IMR-90 (cell line): ENCODE measurements at regions not wholly inside any gene's neighbourhood (a gene's known extent, or its start where the extent isn't known, plus 50 kb on each side); places are given as distances from the start of the nearest gene placed in this dataset.

Experiments used
- ATAC-seq: fragments of 200-7000 bp; cut with Tn5 transposase; 2 replicates; pipeline ENCODE4 v1.9.1; 2020; ENCODE audit warnings: low read depth, mild to moderate bottlenecking, moderate library complexity
- BruUV-seq: library from RNA; stranded (reverse); fragments of 400-500 nt; replicated peaks from 2 replicates; lab custom pipeline; 2021; lab: Mats Ljungman, UMichigan
- CTCF ChIA-PET: fragments of 300-600 bp; formaldehyde crosslinking; extraction: SDS; loops from one replicate; lab custom pipeline; 2021; ENCODE audit warnings: antibody characterized with exemption; lab: Yijun Ruan, JAX
- POLR2A ChIA-PET: fragments of 300-600 bp; sonication (Branson Sonifier 250); formaldehyde crosslinking; loops from one replicate; lab custom pipeline; 2022; ENCODE audit warnings: antibody characterized with exemption; ENCODE audit not compliant: unreplicated experiment; lab: Charles Lee
- DNase-seq: peaks from one replicate; pipeline ENCODE4 v3.0.0; 2013
- H2AFZ ChIP-seq: replicated peaks from 2 replicates; pipeline ENCODE3; 2013; ENCODE audit warnings: low read length, mild to moderate bottlenecking; ENCODE audit not compliant: poor library complexity
- H2AK5ac ChIP-seq: 2 replicates; pipeline ENCODE4 v1.6.1; 2013; ENCODE audit warnings: low read depth, low read length, inconsistent platforms
- H2AK9ac ChIP-seq: replicated peaks from 2 replicates; pipeline ENCODE3; 2013; ENCODE audit warnings: mild to moderate bottlenecking, low read depth, low read length, moderate library complexity; ENCODE audit not compliant: poor library complexity
- H2BK120ac ChIP-seq: 2 replicates; pipeline ENCODE4 v1.6.1; 2013; ENCODE audit warnings: low read depth, low read length, inconsistent platforms
- H2BK15ac ChIP-seq: 3 replicates; pipeline ENCODE4 v1.6.1; 2013; ENCODE audit warnings: low read depth, low read length, inconsistent platforms
- H2BK20ac ChIP-seq: 2 replicates; pipeline ENCODE4 v1.6.1; 2013; ENCODE audit warnings: low read depth, mild to moderate bottlenecking, inconsistent platforms, low read length, moderate library complexity
- H2BK5ac ChIP-seq: 2 replicates; pipeline ENCODE4 v1.6.1; 2013; ENCODE audit warnings: mild to moderate bottlenecking, low read depth, low read length, inconsistent platforms; ENCODE audit not compliant: poor library complexity, severe bottlenecking
- H3K14ac ChIP-seq: replicated peaks from 2 replicates; pipeline ENCODE4 v1.6.1; 2013; ENCODE audit warnings: low read depth, low read length, inconsistent platforms
- H3K18ac ChIP-seq: 2 replicates; pipeline ENCODE4 v1.6.1; 2013; ENCODE audit warnings: low read depth, low read length, control low read depth
- H3K23ac ChIP-seq: 2 replicates; pipeline ENCODE4 v1.6.1; 2013; ENCODE audit warnings: low read depth, low read length, inconsistent platforms
- H3K27ac ChIP-seq: 2 replicates; pipeline ENCODE4 v1.5.1; 2013; ENCODE audit warnings: mild to moderate bottlenecking, control low read depth, low read length; ENCODE audit not compliant: insufficient read depth
- H3K27me3 ChIP-seq: 2 replicates; pipeline ENCODE4 v1.6.1; 2013; ENCODE audit warnings: low read length; ENCODE audit not compliant: control insufficient read depth, insufficient read depth
- H3K36me3 ChIP-seq: 2 replicates; pipeline ENCODE4 v1.6.1; 2013; ENCODE audit warnings: low read length, mixed read lengths; ENCODE audit not compliant: control insufficient read depth, insufficient read depth
- H3K4ac ChIP-seq: 2 replicates; pipeline ENCODE4 v1.6.1; 2013; ENCODE audit warnings: low read depth, low read length, inconsistent platforms
- H3K4me1 ChIP-seq: 2 replicates; pipeline ENCODE4 v1.6.1; 2013; ENCODE audit warnings: low read length, mixed read lengths; ENCODE audit not compliant: control insufficient read depth, insufficient read depth
- H3K4me2 ChIP-seq: 2 replicates; pipeline ENCODE4 v1.6.1; 2013; ENCODE audit warnings: low read depth, mild to moderate bottlenecking, control low read depth, low read length, moderate library complexity
- H3K4me3 ChIP-seq: 2 replicates; pipeline ENCODE4 v1.5.1; 2013; ENCODE audit warnings: low read depth, mild to moderate bottlenecking, control low read depth, low read length, moderate library complexity; ENCODE audit not compliant: insufficient read depth
- H3K56ac ChIP-seq: 2 replicates; pipeline ENCODE4 v1.6.1; 2013; ENCODE audit warnings: low read length, inconsistent platforms; ENCODE audit not compliant: insufficient read depth; ENCODE audit errors: extremely low read depth
- H3K79me1 ChIP-seq, 2 experiments: 2 replicates each; pipeline ENCODE4 v1.6.1; 2013; ENCODE audit warnings: low read length in 2 of 2, inconsistent platforms in 1 of 2, low read depth in 1 of 2
- H3K9ac ChIP-seq: 2 replicates; pipeline ENCODE4 v1.6.1; 2013; ENCODE audit warnings: low read depth, low read length, control low read depth
- H3K9me1 ChIP-seq: 2 replicates; pipeline ENCODE4 v1.6.1; 2013; ENCODE audit warnings: low read length, inconsistent platforms; ENCODE audit not compliant: insufficient read depth
- H3K9me3 ChIP-seq: 2 replicates; pipeline ENCODE4 v1.6.1; 2013; ENCODE audit warnings: low read length; ENCODE audit not compliant: control insufficient read depth, insufficient read depth
- H4K20me1 ChIP-seq: 2 replicates; pipeline ENCODE4 v1.6.1; 2013; ENCODE audit warnings: low read length, inconsistent platforms; ENCODE audit not compliant: insufficient read depth
- H4K5ac ChIP-seq: 2 replicates; pipeline ENCODE4 v1.6.1; 2013; ENCODE audit warnings: mild to moderate bottlenecking, low read depth, low read length, control low read depth
- H4K8ac ChIP-seq, 2 experiments: 2 replicates each; pipeline ENCODE4 v1.6.1; 2013; ENCODE audit warnings: low read depth in 2 of 2, low read length in 2 of 2, control low read depth in 1 of 2, inconsistent platforms in 1 of 2
- H4K91ac ChIP-seq: 2 replicates; pipeline ENCODE4 v1.6.1; 2013; ENCODE audit warnings: low read depth, low read length, inconsistent platforms; ENCODE audit not compliant: insufficient read depth
- BHLHE40 ChIP-seq: fragments of 150-350 bp; IDR thresholded peaks from 2 replicates; pipeline ENCODE4 v1.6.1; 2016; ENCODE audit warnings: mild to moderate bottlenecking, low read depth, low read length
- CEBPB ChIP-seq: IDR thresholded peaks from 2 replicates; pipeline ENCODE4 v1.6.1; 2012; ENCODE audit warnings: low read depth, low read length, improper control_type of control experiment
- ELK1 ChIP-seq: fragments of 150-350 bp; IDR thresholded peaks from 2 replicates; pipeline ENCODE4 v1.6.1; 2016; ENCODE audit warnings: low read depth, mild to moderate bottlenecking, low read length, moderate library complexity, borderline replicate concordance
- FOS ChIP-seq: fragments of 150-350 bp; IDR thresholded peaks from 2 replicates; pipeline ENCODE4 v1.6.1; 2016; ENCODE audit warnings: low read depth, low read length
- MAFK ChIP-seq: IDR thresholded peaks from 2 replicates; pipeline ENCODE4 v1.6.1; 2012; ENCODE audit warnings: low read depth, low read length, improper control_type of control experiment
- MXI1 ChIP-seq: IDR thresholded peaks from 2 replicates; pipeline ENCODE4 v1.6.1; 2012; ENCODE audit warnings: low read depth, mild to moderate bottlenecking, low read length, moderate library complexity, borderline replicate concordance
- NFE2L2 ChIP-seq: fragments of 150-350 bp; IDR thresholded peaks from 2 replicates; pipeline ENCODE4 v1.6.1; 2016; ENCODE audit warnings: low read depth, mild to moderate bottlenecking, low read length
- RCOR1 ChIP-seq: IDR thresholded peaks from 2 replicates; pipeline ENCODE4 v1.6.1; 2012; ENCODE audit warnings: mild to moderate bottlenecking, low read length, improper control_type of control experiment; ENCODE audit not compliant: insufficient replicate concordance
- RFX5 ChIP-seq: IDR thresholded peaks from 2 replicates; pipeline ENCODE4 v1.8.0; 2012; ENCODE audit warnings: low read depth, mild to moderate bottlenecking, low read length, moderate library complexity
- SMC3 ChIP-seq: fragments of 150-350 bp; IDR thresholded peaks from 2 replicates; pipeline ENCODE4 v1.6.1; 2016; ENCODE audit warnings: low read depth, mild to moderate bottlenecking, antibody characterized with exemption, low read length, moderate library complexity
- USF2 ChIP-seq: fragments of 150-350 bp; IDR thresholded peaks from 2 replicates; pipeline ENCODE4 v1.6.1; 2017; ENCODE audit warnings: mild to moderate bottlenecking, antibody characterized with exemption, low read length, low read depth
- WGBS, 2 experiments: methylation state at CpG; one replicate each; pipeline versions ENCODE4 v1.1.5 to v1.1.7; 2013; ENCODE audit warnings: missing lambda C conversion rate in 2 of 2; ENCODE audit not compliant: insufficient read length in 1 of 2; ENCODE audit errors: extremely low coverage in 2 of 2; 5-methylcytosine and 5-hydroxymethylcytosine counted together
- dilution Hi-C: fragments of 300-500 bp; cut with HindIII; formaldehyde crosslinking; loops from one replicate; pipeline ENCODE4 v1.14.3; 2018; ENCODE audit warnings: low sequenced_read_pairs; ENCODE audit not compliant: unreplicated experiment
- in situ Hi-C: fragments of 300-500 bp; cut with MboI; formaldehyde crosslinking; loops from 3 replicates; pipeline ENCODE4 v1.14.3; 2019; ENCODE audit warnings: low sequenced_read_pairs, inconsistent platforms, mixed read lengths
- intact Hi-C: fragments of 100-400 bp; cut with micrococcal nuclease; formaldehyde crosslinking; loops from 2 replicates; pipeline ENCODE4 v1.10.0; 2022

DNA sequence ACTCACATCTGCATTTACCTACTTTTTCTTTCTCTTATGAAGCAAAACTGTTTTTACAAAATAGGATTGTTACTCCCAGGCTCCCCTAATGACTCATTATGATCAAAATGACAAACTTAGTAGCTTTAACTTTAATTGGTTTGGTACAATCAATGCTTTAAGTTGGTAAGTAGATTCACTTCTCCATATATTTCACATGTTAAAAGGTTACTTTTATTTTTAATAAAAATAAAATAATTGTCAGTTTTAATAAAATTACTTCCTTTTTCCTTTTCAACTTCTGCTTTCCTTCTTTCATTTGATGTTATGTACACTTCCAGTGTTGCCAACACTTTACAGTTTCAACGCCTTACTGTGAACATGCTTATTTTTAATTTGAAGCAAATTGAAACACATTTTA lies 477.6 kb downstream of the SETD4 start:
- H4K20me1 ChIP-seq = no peaks in the 10 kb centered on the region
- in situ Hi-C loops = no loop called here
- H3K18ac ChIP-seq = no peak overlapping the region
- no peak overlapping the region for H2BK20ac ChIP-seq
- no peak overlapping the region; the same call in 1 of the 2 replicates for H3K4ac ChIP-seq
- intact Hi-C loops = no loop called here
- no peak overlapping the region for H3K56ac ChIP-seq
- no peak overlapping the region for H4K91ac ChIP-seq
- no peak overlapping the region for H3K27ac ChIP-seq
- DNase-seq (no peak), ATAC-seq (no peak)
- H3K4me1 ChIP-seq = peaks cover 10% of the 10 kb centered on the region
- no peak overlapping the region for H3K9ac ChIP-seq
- peaks cover 2% of the 10 kb centered on the region; the same call in 1 of the 2 replicates for H3K9me3 ChIP-seq
- H3K23ac ChIP-seq = no peak overlapping the region
- H2BK15ac ChIP-seq = no peak overlapping the region
- H3K27me3 ChIP-seq = no peaks in the 10 kb centered on the region
- H4K5ac ChIP-seq = no peak overlapping the region
- 0 out of 2 replicates have a peak, but pooled peaks cover 3% of the 10 kb centered on the region for H3K9me1 ChIP-seq
- H3K4me2 ChIP-seq = no peak overlapping the region
- no peaks in the 10 kb centered on the region for H3K79me1 ChIP-seq
- H3K36me3 ChIP-seq = no peaks in the 10 kb centered on the region
- no peak overlapping the region for H2BK120ac ChIP-seq
- no peak overlapping the region for H3K14ac ChIP-seq
- H2BK5ac ChIP-seq = no peak overlapping the region
- no peak overlapping the region for H2AFZ ChIP-seq
- dilution Hi-C loops = no loop called here
- WGBS, 2 experiments = no CpG with 5 or more reads among the region's 1 CpG
- H3K4me3 ChIP-seq = no peak overlapping the region
- ChIA-PET CTCF (interaction anchor here (0.8 kb wide), 1 partner anchor 11 kb away, joined by 3 read pairs; no protein-coding TSS in a partner anchor), POLR2A (no interaction called here)
- BruUV-seq = no TSS peak
- TF ChIP-seq ELK1 (no peak), RCOR1 (no peak), MXI1 (no peak), BHLHE40 (no peak), USF2 (no peak), NFE2L2 (no peak), SMC3 (no peak), FOS (no peak), CEBPB (no peak), MAFK (no peak), RFX5 (no peak)
- no peak overlapping the region for H4K8ac ChIP-seq
- no peak overlapping the region for H2AK9ac ChIP-seq
- H2AK5ac ChIP-seq = no peak overlapping the region
